ENCODE measurements at regions not wholly inside any gene's neighbourhood (a gene's known extent, or its start where the extent isn't known, plus 50 kb on each side); places are given as distances from the start of the nearest gene placed in this dataset.

- Mint-ChIP-seq H3K4me3 (no peak overlapping the region), H3K9me3 (no peaks in the 10 kb centered on the region), H3K4me1 (no peaks in the 10 kb centered on the region), H3K36me3 (ENCODE audit: low read depth) (no peaks in the 10 kb centered on the region), H3K27ac (no peak overlapping the region), H3K27me3 (peaks cover 7% of the 10 kb centered on the region)
- CTCF ChIA-PET: no interaction called here
- intact Hi-C loops (cut with micrococcal nuclease): no loop called here
- ATAC-seq (ENCODE audit: low read depth) (no peak), DNase-seq (no peak)
- POLR2A ChIA-PET: no interaction called here
- no peak for TF ChIP-seq CTCF (IDR thresholded peaks at IDR 0.05)
Measured at GRCh38 chr10:117632406-117632805, 89.9 kb downstream of the EMX2 start.

DNA sequence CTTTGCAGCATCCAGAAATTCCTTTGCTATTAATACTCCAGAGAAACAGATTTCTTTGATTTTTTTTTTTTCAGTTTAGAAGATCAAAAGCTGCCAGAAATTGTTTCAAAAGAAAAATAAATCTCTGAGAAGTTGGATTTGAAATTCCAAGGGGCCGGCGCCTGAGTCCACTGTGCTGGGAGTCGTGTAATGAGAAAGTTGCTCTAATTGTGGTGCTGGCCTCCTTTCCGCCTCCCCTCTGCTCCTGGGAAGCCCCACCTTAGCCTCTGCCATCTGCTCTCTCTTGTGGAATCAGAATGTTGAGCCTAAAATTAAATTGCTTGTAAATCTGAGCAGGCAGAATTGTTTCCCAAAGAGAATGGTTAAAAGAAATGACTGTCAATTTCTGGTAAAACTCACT lies 93.3 kb downstream of the EMX2 start:
- Mint-ChIP-seq H3K4me1 (no peaks in the 10 kb centered on the region), H3K4me3 (no peak overlapping the region), H3K27ac (no peak overlapping the region), H3K9me3 (no peaks in the 10 kb centered on the region), H3K27me3 (peaks cover 7% of the 10 kb centered on the region), H3K36me3 (ENCODE audit: low read depth) (no peaks in the 10 kb centered on the region)
- POLR2A ChIA-PET: no interaction called here
- no peak for TF ChIP-seq CTCF (IDR thresholded peaks at IDR 0.05)
- no peak for ATAC-seq (ENCODE audit: low read depth)
- intact Hi-C loops (cut with micrococcal nuclease): no loop called here
- DNase-seq: no peak
- CTCF ChIA-PET: no interaction called here

DNA sequence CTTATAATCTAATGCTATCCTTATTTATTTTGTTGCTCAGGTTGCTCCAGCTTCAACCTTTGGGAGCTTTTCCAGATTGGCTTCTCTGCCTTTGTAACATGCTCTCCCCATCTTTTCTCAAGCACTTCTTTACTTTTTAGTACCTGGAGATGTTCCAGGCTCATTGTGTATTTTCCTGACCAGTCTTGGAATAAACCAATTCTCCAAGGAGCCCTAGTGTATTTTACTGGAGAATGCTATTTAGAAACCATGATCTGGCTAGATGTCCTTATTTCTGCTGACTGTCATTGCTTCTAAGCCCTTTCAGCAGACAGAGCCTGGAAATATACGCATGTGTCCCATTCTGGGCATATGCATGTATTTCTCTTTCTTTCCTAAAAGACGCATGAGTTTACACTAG lies 95.7 kb downstream of the EMX2 start:
- no peaks in the 10 kb centered on the region for H3K9me3 Mint-ChIP-seq
- H3K36me3 Mint-ChIP-seq (ENCODE audit: low read depth): no peaks in the 10 kb centered on the region
- ATAC-seq (ENCODE audit: low read depth): no peak
- CTCF ChIA-PET: no interaction called here
- DNase-seq: no peak
- no peak overlapping the region for H3K27ac Mint-ChIP-seq
- H3K4me3 Mint-ChIP-seq: no peak overlapping the region
- no peak for TF ChIP-seq CTCF (IDR thresholded peaks at IDR 0.05)
- POLR2A ChIA-PET: no interaction called here
- no peaks in the 10 kb centered on the region for H3K27me3 Mint-ChIP-seq
- intact Hi-C loops (cut with micrococcal nuclease): no loop called here
- H3K4me1 Mint-ChIP-seq: no peaks in the 10 kb centered on the region

- no peaks in the 10 kb centered on the region for H3K4me1 Mint-ChIP-seq
- no peak overlapping the region for H3K27ac Mint-ChIP-seq
- H3K4me3 Mint-ChIP-seq: no peak overlapping the region
- no peak for TF ChIP-seq CTCF (IDR thresholded peaks at IDR 0.05)
- ATAC-seq (ENCODE audit: low read depth): no peak
- no peaks in the 10 kb centered on the region for H3K9me3 Mint-ChIP-seq
- no peaks in the 10 kb centered on the region for H3K27me3 Mint-ChIP-seq
- ChIA-PET POLR2A (no interaction called here), CTCF (no interaction called here)
- intact Hi-C loops (cut with micrococcal nuclease): no loop called here
- no peak for DNase-seq
- no peaks in the 10 kb centered on the region for H3K36me3 Mint-ChIP-seq (ENCODE audit: low read depth)
Measured at GRCh38 chr10:117638664-117639200, 96.2 kb downstream of the EMX2 start.

DNA sequence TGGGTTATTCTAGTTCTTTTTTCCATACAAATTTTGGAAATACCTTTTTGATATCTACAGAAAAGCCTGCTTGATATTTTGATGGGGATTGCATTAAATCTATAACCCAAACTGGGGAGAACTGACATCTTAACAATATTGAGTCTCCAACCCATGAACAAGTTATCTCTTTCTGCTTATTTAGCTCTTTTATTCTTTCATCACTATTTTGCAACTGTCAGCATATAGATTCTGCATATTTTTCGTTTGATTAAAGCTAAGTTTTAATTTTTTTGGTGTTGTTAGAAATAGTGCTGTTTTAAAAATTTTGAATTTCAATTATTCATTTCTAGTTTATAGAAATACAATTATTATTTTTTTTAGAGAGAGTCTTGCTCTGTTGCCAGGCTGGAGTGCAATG lies 97.9 kb downstream of the EMX2 start:
- Mint-ChIP-seq H3K4me1 (no peaks in the 10 kb centered on the region), H3K4me3 (no peak overlapping the region), H3K27me3 (peaks cover 4% of the 10 kb centered on the region), H3K9me3 (no peaks in the 10 kb centered on the region), H3K27ac (no peak overlapping the region), H3K36me3 (ENCODE audit: low read depth) (no peaks in the 10 kb centered on the region)
- ChIA-PET CTCF (no interaction called here), POLR2A (no interaction called here)
- ATAC-seq (ENCODE audit: low read depth): no peak
- intact Hi-C loops (cut with micrococcal nuclease): no loop called here
- no peak for TF ChIP-seq CTCF (IDR thresholded peaks at IDR 0.05)
- DNase-seq: no peak

All from activated B cell treated with CpG ODN at 0.5 μM for 24 hours (primary cell).